GM19328 (cell line): ENCODE measurements at regions not wholly inside any gene's neighbourhood (a gene's known extent, or its start where the extent isn't known, plus 50 kb on each side); places are given as distances from the start of the nearest gene placed in this dataset.
A peak's percentile ranks its signal among the peaks of the same experiment; 100 is the strongest.
"Not testable (repeated sequence)": the region's sequence is repeated elsewhere in the genome, so short reads cannot be mapped to it uniquely, and the experiment has no call there.

Source experiments
- ATAC-seq: cut with Tn5 transposase; IDR thresholded peaks from one replicate; pipeline ENCODE4 v1.9.1; 2021; ENCODE audit warnings: mild to moderate bottlenecking, moderate library complexity; ENCODE audit not compliant: unreplicated experiment

DNA sequence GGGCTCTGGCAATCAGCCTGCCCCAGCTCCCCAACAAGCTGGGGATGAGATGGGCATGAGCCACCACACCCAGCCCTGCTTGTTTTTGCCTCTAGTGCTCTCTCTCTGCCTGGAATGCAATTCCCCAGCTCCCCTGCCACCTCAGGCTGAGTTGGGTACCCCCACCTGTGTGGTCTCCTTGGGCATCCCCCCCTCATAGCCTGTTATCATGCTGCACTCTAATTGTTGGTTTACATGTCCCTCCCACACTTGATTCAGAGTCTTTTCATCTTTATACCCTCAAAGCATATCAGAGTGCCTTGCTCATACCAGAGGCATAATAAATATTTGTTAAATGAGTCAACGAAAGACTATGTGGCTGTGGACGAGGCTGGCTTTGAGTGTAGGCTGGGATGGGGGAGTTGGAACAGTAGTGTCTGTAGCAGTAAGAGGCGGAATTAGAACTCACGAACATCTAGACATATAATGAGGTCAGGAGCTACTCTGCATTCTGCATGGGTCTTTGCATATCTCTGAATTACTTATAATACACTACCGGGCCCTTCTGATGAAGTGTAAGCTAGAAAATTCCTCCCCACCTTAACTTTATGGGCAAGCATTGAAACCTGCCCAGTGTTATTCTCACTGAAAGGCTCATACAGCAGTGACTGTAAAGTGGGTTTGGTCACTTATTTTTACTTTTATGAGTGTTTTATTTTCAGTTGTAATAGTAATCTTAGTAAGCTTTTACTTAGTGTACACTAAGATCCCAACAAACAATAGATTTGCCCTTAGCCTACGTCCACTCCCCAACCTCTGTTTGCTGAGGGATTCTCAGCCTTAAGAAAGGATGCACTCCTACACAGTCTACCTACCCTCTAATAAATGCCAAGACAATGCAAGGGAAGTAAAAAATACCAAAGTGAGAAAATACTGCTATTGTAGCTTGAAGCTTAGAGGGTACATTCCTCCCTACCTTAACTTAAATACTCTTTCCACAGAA, 58.7 kb downstream of the EDN1 start:
- ATAC-seq = no peak

DNA sequence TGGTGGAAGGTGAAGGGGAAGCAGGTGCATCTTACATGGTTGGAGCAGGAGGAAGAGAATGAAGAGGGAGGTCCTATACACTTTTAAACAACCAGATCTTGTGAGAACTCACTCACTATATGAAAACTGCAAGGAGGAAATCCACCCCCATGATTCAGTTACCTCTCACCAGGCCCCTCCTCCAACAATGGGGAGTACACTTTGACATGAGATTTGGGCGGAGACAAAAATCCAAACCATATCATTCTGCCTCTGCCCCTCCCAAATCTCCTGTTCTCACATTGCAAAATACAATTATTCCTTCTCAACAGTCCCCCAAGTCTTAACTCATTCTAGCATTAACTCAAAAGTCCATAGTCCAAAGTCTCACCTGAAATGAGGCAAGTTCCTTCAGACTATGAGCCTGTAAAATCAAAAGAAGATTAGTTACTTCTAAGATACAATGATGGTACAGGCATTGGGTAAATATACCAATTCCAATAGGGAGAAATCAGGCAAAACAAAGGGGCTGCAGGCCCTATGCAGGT, 60.5 kb downstream of the EDN1 start:
- no peak for ATAC-seq

DNA sequence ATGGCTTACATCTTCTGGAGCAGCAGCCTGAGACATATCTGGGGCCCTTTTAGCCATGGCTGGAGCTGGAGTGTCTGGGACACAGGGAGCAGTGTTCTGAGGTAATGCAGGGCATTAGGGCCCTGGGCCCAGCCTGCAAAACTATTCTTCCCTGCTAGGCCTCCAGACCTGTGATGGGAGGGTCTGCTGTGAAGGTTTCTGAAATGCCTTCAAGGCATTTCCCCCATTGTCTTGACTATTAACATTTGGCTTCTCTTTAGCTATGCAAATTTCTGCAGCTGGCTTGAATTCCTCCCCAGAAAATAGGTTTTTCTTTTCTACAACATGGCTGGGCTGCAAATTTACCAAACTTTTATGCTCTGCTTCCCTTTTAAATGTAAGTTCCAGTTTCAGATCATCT, 61.5 kb downstream of the EDN1 start:
- ATAC-seq = no peak

DNA sequence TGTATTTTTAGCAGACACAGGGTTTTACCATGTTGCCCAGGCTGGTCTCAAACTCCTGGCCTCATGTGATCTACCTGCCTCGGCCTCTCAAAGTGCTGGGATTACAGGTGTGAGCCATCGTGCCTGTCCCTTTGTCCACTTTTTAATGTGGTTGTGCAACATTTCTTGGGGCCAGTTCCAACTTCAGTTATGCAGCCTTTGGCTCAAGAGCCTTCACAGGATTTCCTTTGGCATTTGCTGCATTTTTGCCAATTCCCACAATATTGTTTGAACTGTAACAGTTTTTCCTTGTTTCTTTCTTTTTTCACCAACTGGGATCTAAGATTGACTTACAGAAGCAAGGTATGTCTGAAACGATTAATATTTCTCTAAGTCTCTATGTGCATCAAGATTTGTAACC, 63.6 kb downstream of the EDN1 start:
- no peak for ATAC-seq

DNA sequence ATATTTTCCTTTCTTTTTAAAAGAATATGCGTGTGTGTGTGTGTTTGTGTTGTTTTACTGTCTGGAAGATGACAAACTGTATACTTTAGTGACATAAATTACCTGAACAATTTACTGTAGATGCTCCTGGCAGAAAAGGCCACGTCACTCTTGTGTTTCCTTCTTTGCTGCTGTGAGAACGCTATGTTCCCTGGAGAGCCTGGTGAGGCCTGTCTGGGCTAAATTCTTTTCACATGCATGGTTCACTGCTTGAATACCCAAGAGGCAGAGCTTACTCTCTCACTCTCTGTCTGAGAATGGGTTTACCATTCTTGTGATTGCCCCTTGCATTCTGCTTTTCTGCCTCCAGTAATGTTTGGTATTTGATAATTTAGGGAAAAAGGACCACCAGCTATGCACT, 64.3 kb downstream of the EDN1 start:
- ATAC-seq = no peak

DNA sequence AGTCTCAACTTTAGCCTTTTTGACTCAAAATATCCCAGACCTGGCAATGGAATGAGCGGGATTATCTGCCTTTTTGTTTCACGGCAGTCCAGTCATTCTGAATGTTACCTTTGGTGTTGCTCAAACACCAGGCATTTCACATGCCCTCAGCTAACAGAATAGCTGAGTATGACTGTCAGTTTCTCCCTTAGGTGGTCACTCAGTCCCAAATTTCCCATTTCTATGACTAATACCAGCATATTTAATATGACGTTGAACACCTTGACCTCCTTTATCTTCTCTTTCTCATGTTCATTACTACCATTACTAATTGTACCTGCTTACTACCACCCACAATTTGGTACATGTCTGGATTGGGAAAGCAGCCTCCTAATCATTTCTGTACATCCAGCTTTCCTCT, 65.2 kb downstream of the EDN1 start:
- no peak for ATAC-seq

DNA sequence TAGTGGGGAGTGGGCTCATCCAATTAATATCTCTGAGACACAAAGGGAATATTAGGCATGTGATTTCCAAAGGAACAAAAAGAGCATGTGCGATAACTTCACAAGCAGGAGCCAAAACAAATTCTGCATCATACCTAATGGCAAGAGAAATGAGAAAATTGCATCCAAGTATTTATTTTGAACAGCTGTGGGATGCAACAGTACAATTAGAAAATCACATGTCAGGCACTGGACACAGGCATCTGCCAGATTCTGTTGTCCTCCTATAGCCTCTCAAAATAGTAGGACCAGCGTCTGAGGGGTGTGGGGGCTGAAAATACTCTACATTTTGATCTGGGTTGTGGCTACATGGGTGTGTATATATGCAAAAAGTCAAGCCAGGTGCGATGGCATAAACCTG, 66.3 kb downstream of the EDN1 start:
- no peak for ATAC-seq

DNA sequence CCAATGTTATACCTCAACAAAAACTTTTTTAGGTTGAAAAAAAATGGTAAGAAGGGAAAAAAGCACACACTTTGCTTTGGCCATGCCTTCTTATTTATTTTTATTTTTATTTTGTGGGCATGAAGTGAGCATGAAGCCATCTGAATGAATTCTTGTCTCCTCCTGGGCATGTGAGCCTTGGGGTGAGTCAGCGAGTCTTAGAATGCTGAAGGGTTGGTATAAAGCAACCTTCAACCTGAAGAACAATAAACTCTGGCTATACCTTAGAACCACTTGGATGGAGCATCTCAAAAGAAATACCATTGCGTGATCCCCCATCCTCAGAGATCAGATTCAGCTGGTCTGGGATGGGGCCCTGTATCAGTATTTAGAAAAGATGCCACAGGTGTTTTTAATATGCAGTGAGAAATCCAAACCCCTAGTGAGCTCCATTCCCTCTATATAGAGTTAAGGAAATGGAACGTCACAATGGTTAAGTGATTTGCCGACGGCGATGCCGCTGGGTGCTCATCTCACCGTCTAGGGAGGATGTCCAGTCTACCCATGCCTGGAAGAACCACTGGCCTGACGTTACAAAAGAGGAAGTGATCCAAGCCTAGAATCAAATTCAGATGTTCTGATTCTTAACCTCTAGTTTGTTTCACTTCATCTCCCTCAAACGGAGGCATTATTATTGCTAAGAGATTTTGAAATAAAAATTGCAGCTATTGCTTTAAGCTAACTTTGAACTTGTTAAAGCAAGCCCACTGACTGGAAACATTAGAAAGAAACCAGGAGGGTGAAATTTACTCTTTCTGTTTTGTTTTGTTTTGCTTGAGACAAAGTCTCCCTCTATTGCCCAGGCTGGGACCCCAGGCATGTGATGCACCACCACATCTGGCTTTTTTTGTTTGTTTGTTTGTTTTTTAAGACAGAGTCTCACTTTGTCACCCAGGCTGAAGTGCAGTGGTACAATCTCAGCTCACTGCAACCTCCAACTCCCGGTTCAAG, 67.1 kb downstream of the EDN1 start:
- peak; percentile 57 for ATAC-seq

DNA sequence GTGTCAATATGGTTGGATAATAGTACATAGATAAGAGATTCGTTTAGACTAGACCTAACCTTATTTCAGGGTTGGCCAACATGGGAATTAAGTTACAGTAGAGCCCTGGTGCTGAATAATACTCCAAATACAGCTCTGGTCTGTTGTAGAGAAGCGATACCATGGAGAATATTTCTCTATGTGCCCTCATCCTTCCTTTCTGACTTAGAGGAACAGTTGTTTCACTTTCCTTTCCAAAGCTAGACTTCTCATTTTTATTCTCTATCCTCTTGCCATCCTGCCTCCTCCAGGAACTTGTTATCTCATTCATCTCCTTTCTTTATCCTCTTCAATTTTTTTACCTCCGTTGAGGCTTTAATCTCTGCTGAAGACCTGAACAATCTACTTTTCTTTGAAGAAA, 68.9 kb downstream of the EDN1 start:
- no peak for ATAC-seq

DNA sequence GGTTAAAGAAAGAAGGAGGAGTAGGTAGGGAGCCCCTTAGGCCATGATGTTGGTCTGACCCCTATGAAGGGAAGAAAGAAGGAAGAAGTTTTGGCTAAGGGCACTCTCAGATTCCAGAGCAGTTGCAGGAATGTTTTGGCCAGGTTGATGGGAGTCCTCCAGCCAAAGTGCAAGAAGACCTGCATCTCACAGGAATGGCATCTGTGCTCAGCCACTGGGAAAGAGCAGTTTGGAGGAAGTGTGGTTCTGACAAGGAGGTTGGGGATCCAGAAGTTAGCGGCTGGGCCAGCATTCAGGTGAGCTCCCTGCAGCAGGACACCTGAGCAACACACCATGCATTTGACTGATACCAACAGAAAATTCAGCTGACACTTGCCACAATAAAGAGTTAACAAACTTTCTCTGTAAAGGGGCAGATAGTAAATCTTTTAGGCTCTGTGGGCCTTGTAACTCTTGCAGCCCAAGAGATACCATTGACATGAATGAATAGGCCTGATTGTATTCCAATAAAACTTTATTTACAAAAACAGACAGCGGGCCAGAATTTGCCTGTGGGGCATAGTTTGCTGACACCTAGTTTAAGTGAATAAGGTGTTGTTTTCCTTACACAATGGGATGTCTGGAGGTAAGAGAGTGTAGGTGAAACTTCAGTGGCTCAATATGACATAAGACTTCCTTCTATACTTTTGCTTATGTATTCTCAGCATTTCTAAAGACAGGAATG, 71.0 kb downstream of the EDN1 start:
- no peak for ATAC-seq

DNA sequence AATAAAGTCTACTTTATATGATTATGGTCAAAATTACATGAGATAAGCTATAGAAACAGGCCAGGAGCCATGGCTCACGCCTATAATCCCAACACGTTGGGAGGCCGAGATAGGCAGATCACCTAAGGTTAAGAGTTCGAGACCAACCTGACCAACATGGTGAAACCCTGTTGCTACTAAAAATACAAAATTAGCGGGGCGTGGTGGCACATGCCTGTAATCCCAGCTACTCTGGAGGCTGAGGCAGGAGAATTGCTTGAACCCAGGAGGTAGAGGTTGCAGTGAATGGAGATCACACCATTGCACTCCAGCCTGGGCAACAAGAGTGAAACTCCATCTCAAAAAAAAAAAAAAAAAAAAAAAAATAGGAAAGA, 73.1 kb downstream of the EDN1 start:
- not testable (repeated sequence) for ATAC-seq

DNA sequence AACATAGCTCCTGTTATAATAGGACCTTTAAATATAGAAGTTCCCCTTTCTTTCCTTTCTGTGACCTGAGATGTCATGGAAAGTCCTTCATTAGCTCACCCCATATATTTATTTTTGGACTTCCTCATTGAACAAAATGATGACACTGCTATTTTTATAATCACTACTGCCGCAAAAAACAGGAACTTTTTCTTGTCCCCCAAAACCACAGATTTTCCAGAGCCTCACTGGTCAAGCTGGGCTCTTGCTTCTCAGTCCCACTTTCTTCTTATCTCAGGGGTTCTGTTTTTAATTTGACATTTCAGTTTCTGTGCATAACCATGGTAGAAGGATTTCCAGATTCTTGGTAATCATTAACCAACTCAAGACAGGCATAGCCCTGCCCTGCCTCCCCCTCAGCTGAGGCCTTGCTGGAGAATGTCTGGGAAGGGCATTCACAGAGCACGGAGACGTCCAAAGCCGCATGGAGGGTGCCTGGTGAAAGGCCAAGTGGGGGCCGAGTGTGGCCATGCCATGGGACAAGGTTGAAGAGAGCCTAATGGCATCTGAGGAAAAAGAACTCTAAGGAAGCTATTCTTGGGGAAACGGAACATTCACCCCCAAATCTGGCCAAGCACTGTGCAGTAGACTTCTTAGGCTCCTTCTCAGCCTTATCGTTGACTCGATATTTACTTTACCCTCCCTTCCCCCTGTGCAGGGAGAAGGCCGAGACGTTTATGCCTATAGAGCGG, 73.7 kb downstream of the EDN1 start:
- ATAC-seq = peak; percentile 49

DNA sequence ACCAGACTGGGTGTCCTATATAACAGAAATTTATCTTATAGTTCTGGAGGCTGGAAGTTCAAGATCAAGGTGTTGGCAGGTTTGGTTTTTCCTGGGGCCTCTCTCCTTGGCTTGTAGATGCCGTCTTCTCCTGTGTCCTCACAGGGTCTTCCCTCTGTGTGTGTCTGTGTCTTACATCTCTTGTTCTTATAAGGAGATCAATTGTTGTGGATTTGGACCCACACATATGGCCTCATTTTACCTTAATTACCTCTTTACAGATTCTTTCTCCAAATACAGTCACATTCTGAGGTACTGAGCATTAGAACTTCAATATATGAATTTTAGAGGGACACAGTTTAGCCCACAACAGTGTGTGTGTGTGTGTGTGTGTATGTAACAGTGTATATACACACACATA, 74.5 kb downstream of the EDN1 start:
- no peak for ATAC-seq

DNA sequence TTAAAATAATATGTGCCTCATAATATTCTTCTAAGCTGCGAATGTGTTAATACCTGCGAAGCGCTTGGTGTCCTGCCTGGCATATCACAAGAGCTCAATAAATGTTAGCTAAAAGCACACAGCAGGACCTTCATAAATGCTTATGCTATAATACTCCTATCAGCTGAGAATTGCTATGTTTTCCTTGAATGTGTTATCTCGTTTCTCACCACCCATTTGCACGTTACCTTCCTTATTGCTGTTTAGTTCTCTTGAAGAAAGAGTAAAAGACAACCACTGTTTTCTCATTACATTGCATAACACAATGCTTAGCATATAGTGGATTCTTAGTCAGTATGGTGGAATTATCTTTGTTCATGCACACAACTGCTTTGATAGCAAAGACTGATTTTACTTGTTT, 76.6 kb downstream of the EDN1 start:
- ATAC-seq = no peak

DNA sequence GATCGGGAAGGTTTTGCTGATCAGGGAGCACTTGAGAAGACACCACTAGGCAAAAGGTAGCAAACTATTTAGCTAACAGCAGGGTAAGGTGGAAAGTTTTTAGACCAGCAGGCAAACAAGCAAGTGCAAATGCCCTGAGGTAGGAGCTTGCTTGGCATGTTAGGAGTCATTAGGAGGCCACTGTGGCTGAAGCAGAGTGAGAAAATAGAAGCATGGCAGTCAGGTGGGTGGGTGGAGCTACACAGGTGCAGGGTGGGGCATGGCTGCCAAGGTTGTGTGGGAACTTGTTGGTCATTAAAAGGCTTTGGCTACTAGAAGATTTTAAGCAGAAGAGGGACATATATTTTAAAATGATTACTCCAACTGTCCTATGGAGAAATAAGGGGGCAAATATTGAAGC, 77.3 kb downstream of the EDN1 start:
- no peak for ATAC-seq

DNA sequence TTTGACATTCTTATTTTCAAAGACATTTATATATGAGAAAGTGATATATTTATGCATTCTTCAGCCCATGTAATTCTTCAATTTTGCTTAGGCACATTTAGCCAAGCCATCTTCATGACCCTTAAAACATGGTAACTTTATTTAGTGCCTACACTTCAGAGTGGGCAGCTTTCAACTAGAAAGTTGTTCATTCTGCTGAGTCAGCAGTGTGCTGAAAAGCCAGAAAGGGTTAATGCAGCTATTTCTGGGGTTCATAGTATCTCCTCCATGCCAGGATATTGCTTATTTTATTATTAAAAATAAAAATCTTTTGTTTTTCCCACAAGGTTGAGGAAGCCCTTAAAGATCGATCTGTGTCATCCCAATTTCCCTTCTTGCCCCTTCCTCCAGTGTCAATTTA, 79.2 kb downstream of the EDN1 start:
- no peak for ATAC-seq

DNA sequence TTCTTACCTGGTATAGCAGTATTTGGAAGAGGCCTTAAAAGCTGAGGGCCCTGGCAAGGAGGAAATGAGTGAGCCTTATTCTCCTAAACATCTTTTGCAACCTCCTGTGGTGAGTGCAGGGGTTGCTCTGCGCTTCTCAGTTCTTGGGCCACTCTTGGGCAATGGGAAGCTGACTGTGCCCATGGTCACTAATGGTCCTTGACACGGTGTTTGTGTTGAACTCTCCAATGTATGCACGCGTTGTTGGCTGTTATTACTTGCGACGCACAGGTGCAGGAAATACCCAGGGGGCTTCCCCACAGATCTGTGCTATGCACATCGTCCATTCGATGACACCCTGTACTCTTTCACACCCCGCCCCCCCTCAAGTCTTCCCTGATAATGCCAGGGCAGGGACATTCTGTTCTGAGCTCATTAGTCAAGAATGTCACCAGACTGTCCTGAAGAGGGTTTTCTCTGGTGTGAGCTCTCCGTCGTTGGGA, 79.7 kb downstream of the EDN1 start:
- ATAC-seq = peak; percentile 38

DNA sequence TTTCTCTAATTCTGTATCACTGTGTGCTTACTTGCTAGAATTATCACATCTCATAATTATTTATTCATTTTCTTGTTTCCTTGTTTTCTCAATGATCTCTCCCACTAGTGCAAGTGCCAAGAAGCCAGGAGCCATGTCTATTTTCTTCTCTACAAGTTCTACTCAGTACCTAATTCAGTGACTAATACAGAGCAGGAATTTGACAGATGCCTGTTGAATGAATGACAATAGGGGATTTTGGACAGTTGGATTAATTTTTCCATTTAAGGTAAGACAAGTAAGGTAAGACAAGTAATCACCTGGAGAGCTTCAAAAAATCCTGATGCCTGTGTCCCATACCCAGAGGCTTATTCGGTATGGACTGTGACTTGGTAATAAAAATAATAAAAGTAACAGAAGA, 81.0 kb downstream of the EDN1 start:
- ATAC-seq = no peak

DNA sequence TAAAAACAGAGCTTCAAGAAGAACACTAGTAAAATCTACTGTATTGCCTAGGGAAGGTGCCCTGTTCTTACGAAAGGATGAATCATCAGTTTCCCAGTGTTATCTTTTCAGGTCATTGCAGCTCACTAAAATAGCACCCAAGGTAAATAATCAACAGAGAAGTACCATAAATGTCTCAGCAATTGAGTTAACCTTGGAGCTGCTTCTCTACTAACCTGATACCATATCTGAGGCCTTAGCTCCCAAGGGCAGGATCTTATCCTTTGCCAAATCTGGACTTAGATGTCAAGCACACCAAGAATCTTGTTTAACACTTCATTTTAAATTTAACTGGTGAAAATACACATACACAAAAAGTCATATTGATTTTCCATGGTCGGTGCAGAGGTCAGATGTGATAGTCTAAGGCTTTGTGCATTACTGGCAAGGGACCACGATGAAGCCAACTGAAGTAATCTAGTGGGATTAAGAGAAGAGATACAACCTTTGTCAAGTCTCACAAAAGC, 81.5 kb downstream of the EDN1 start:
- ATAC-seq = no peak

DNA sequence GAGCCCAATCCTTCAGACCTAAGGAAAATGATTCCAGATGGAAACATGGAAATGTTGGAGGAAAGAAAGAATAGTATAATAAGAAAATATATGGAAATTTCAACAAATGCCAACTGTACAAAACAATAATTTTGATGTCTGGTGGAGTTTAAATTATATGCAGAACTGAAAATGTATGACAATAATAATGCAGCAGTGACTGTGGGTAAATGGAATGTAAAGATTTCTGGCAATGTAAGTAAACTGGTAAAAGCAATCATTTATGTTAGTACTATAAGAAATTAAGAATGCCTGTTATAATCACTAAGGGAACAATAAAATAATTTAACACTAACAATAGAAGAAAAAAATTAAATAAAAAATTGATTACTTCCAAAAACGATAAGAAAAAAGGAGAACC, 89.0 kb downstream of the EDN1 start:
- ATAC-seq = no peak
